CD4-positive, alpha-beta memory T cell (primary cell): ENCODE measurements at regions not wholly inside any gene's neighbourhood (a gene's known extent, or its start where the extent isn't known, plus 50 kb on each side); places are given as distances from the start of the nearest gene placed in this dataset.

ENCODE experiments used
- CTCF ChIA-PET: fragments of 350-600 bp; sonication (Branson Sonifier 250); formaldehyde crosslinking; loops from one replicate; lab custom pipeline; 2021; ENCODE audit warnings: inconsistent platforms; ENCODE audit not compliant: partially characterized antibody; lab: Charles Lee
- POLR2A ChIA-PET: fragments of 350-600 bp; sonication (Branson Sonifier 250); formaldehyde crosslinking; loops from one replicate; lab custom pipeline; 2021; ENCODE audit not compliant: partially characterized antibody; lab: Charles Lee
- DNase-seq, 5 donors: peaks; one replicate each; pipeline versions ENCODE4 v3.0.0 to v3.0.0-alpha.2; 2020 to 2022; ENCODE audit warnings: mixed read lengths in 1 of 5
- H3K27ac ChIP-seq: one replicate; pipeline ENCODE4 v1.7.0; 2013; ENCODE audit warnings: low read depth, low read length
- H3K27me3 ChIP-seq: 2 replicates; pipeline ENCODE4 v1.7.0; 2013; ENCODE audit warnings: mild to moderate bottlenecking, low read length, moderate library complexity; ENCODE audit not compliant: insufficient read depth
- H3K36me3 ChIP-seq: 2 replicates; pipeline ENCODE4 v1.7.0; 2013; ENCODE audit warnings: mild to moderate bottlenecking, low read length, moderate library complexity; ENCODE audit not compliant: insufficient read depth
- H3K4me1 ChIP-seq: 2 replicates; pipeline ENCODE4 v1.7.0; 2013; ENCODE audit warnings: mild to moderate bottlenecking, low read length, moderate library complexity; ENCODE audit not compliant: insufficient read depth
- H3K4me3 ChIP-seq, 2 donors: one replicate each; pipeline ENCODE4 v1.7.0; 2013; ENCODE audit warnings: low read length in 2 of 2, mild to moderate bottlenecking in 1 of 2
- H3K9me3 ChIP-seq, 2 donors: one replicate each; pipeline ENCODE4 v1.7.0; 2013; ENCODE audit warnings: low read length in 2 of 2, control low read depth in 1 of 2; ENCODE audit not compliant: control insufficient read depth in 1 of 2
- H3K27ac Mint-ChIP-seq, 7 donors: one replicate each; pipeline ENCODE4 v1.8.0; 2020 to 2021; ENCODE audit warnings: mixed read lengths in 7 of 7, mild to moderate bottlenecking in 6 of 7, inconsistent platforms in 3 of 7, moderate library complexity in 3 of 7
- H3K27me3 Mint-ChIP-seq, 2 donors: one replicate each; pipeline ENCODE4 v1.8.0; 2020 to 2021; ENCODE audit warnings: mixed read lengths in 2 of 2
- H3K36me3 Mint-ChIP-seq, 2 donors: one replicate each; pipeline ENCODE4 v1.8.0; 2020 to 2021; ENCODE audit warnings: mixed read lengths in 2 of 2, inconsistent platforms in 1 of 2, mild to moderate bottlenecking in 1 of 2
- H3K4me1 Mint-ChIP-seq, 4 donors: one replicate each; pipeline ENCODE4 v1.8.0; 2020 to 2021; ENCODE audit warnings: mixed read lengths in 4 of 4, mild to moderate bottlenecking in 1 of 4
- H3K4me3 Mint-ChIP-seq, 8 donors: one replicate each; pipeline ENCODE4 v1.8.0; 2020 to 2021; ENCODE audit warnings: mixed read lengths in 8 of 8, mild to moderate bottlenecking in 7 of 8, moderate library complexity in 6 of 8, inconsistent platforms in 3 of 8
- H3K9me3 Mint-ChIP-seq, 8 donors: one replicate each; pipeline ENCODE4 v1.8.0; 2020 to 2021; ENCODE audit warnings: mixed read lengths in 8 of 8, mild to moderate bottlenecking in 5 of 8, inconsistent platforms in 3 of 8, moderate library complexity in 1 of 8
- intact Hi-C: fragments of 100-400 bp; cut with micrococcal nuclease; formaldehyde crosslinking; loops from one replicate; pipeline ENCODE4 v1.15.1; 2023

GRCh38 chr17:15888436-15888835 lies 56.5 kb upstream of the ADORA2B start:
- Histone ChIP-seq H3K27me3 (no peaks in the 10 kb centered on the region), H3K27ac (no peak overlapping the region), H3K4me3 (no peak overlapping the region), H3K9me3 (no peaks in the 10 kb centered on the region), H3K4me1 (peaks cover 4% of the 10 kb centered on the region), H3K36me3 (no peaks in the 10 kb centered on the region)
- intact Hi-C loops = no loop called here
- ChIA-PET CTCF (no interaction called here), POLR2A (no interaction called here)
- no peak for DNase-seq
- Mint-ChIP-seq H3K9me3 (peaks cover 0 to 2% (median 0%) of the 10 kb centered on the region in 8 donors), H3K4me3 (no peak overlapping the region), H3K4me1 (peaks cover 3 to 16% (median 9%) of the 10 kb centered on the region in 4 donors), H3K36me3 (no peaks in the 10 kb centered on the region), H3K27me3 (peaks cover 0 to under 1% of the 10 kb centered on the region in 2 donors), H3K27ac (no peak overlapping the region)

GRCh38 chr17:15890279-15890892 lies 54.5 kb upstream of the ADORA2B start:
- Histone ChIP-seq H3K36me3 (no peaks in the 10 kb centered on the region), H3K4me3 (no peak overlapping the region), H3K27me3 (no peaks in the 10 kb centered on the region), H3K9me3 (no peaks in the 10 kb centered on the region), H3K27ac (no peak overlapping the region), H3K4me1 (peaks cover 4% of the 10 kb centered on the region)
- Mint-ChIP-seq H3K27ac (no peak overlapping the region), H3K4me1 (peaks cover 3 to 16% (median 9%) of the 10 kb centered on the region in 4 donors), H3K4me3 (no peak overlapping the region), H3K36me3 (no peaks in the 10 kb centered on the region), H3K9me3 (peaks cover 0 to 2% (median 0%) of the 10 kb centered on the region in 8 donors), H3K27me3 (peaks cover 0 to 1% of the 10 kb centered on the region in 2 donors)
- no peak for DNase-seq
- intact Hi-C loops = no loop called here
- ChIA-PET CTCF (no interaction called here), POLR2A (no interaction called here)

- peaks cover 0 to 2% (median 0%) of the 10 kb centered on the region in 8 donors for H3K9me3 Mint-ChIP-seq
- Histone ChIP-seq H3K27me3 (no peaks in the 10 kb centered on the region), H3K36me3 (no peaks in the 10 kb centered on the region), H3K9me3 (no peaks in the 10 kb centered on the region), H3K4me3 (no peak overlapping the region), H3K4me1 (peaks cover 4% of the 10 kb centered on the region), H3K27ac (no peak overlapping the region)
- DNase-seq = no peak
- no peak overlapping the region for H3K27ac Mint-ChIP-seq
- no peak overlapping the region for H3K4me3 Mint-ChIP-seq
- intact Hi-C loops = no loop called here
- H3K36me3 Mint-ChIP-seq = no peaks in the 10 kb centered on the region
- H3K4me1 Mint-ChIP-seq = peaks cover 3 to 18% (median 8%) of the 10 kb centered on the region in 4 donors
- CTCF ChIA-PET = no interaction called here
- peaks cover 0 to 1% of the 10 kb centered on the region in 2 donors for H3K27me3 Mint-ChIP-seq
- POLR2A ChIA-PET = no interaction called here
Measured at GRCh38 chr17:15891318-15891717, 53.6 kb upstream of the ADORA2B start.

GRCh38 chr17:15892244-15892643 lies 52.7 kb upstream of the ADORA2B start:
- H3K9me3 Mint-ChIP-seq = peaks cover 0 to 2% (median 0%) of the 10 kb centered on the region in 8 donors
- no peaks in the 10 kb centered on the region for H3K27me3 ChIP-seq
- POLR2A ChIA-PET = no interaction called here

GRCh38 chr17:15892731-15893657 lies 51.9 kb upstream of the ADORA2B start:
- H3K9me3 Mint-ChIP-seq = peaks cover 0 to 2% (median 0%) of the 10 kb centered on the region in 8 donors

More at GRCh38 chr17:15892244-15892643, 52.7 kb upstream of the ADORA2B start:
- H3K27ac ChIP-seq = no peak overlapping the region
- intact Hi-C loops = no loop called here
- Mint-ChIP-seq H3K27me3 (peaks cover 0 to 1% of the 10 kb centered on the region in 2 donors), H3K36me3 (no peaks in the 10 kb centered on the region), H3K4me3 (no peak overlapping the region), H3K4me1 (peaks cover 2 to 15% (median 4%) of the 10 kb centered on the region in 4 donors), H3K27ac (no peak overlapping the region)
- H3K9me3 ChIP-seq = no peaks in the 10 kb centered on the region
- CTCF ChIA-PET = no interaction called here
- no peak overlapping the region for H3K4me3 ChIP-seq
- peaks cover 3% of the 10 kb centered on the region for H3K4me1 ChIP-seq
- DNase-seq = no peak
- no peaks in the 10 kb centered on the region for H3K36me3 ChIP-seq

GRCh38 chr17:15893658-15894024 lies 51.3 kb upstream of the ADORA2B start:
- Mint-ChIP-seq H3K27ac (no peak overlapping the region), H3K9me3 (peaks cover 0 to 2% (median 0%) of the 10 kb centered on the region in 8 donors), H3K36me3 (no peaks in the 10 kb centered on the region), H3K4me3 (no peak overlapping the region), H3K4me1 (peaks cover 10 to 28% (median 11%) of the 10 kb centered on the region in 4 donors), H3K27me3 (peaks cover 0 to 1% of the 10 kb centered on the region in 2 donors)
- intact Hi-C loops = no loop called here
- H3K27ac ChIP-seq = no peak overlapping the region
- POLR2A ChIA-PET = no interaction called here
- no peaks in the 10 kb centered on the region for H3K36me3 ChIP-seq
- CTCF ChIA-PET = interaction anchor here (0.8 kb wide), 1 partner anchor 51 kb away, joined by 3 read pairs; no protein-coding TSS in a partner anchor
- no peak for DNase-seq
- peaks cover 9% of the 10 kb centered on the region for H3K4me1 ChIP-seq
- H3K9me3 ChIP-seq = no peaks in the 10 kb centered on the region
- no peak overlapping the region for H3K4me3 ChIP-seq
- no peaks in the 10 kb centered on the region for H3K27me3 ChIP-seq

More at GRCh38 chr17:15892731-15893657, 51.9 kb upstream of the ADORA2B start:
- H3K4me3 ChIP-seq = no peak overlapping the region
- no peaks in the 10 kb centered on the region for H3K36me3 ChIP-seq
- POLR2A ChIA-PET = no interaction called here
- peaks cover 8 to 22% (median 10%) of the 10 kb centered on the region in 4 donors for H3K4me1 Mint-ChIP-seq
- H3K9me3 ChIP-seq = no peaks in the 10 kb centered on the region
- no peak overlapping the region for H3K27ac ChIP-seq
- H3K27me3 ChIP-seq = no peaks in the 10 kb centered on the region
- CTCF ChIA-PET = no interaction called here
- no peaks in the 10 kb centered on the region for H3K36me3 Mint-ChIP-seq
- intact Hi-C loops = no loop called here
- peaks cover 8% of the 10 kb centered on the region for H3K4me1 ChIP-seq
- no peak overlapping the region for H3K27ac Mint-ChIP-seq
- DNase-seq = no peak
- peaks cover 0 to 1% of the 10 kb centered on the region in 2 donors for H3K27me3 Mint-ChIP-seq
- H3K4me3 Mint-ChIP-seq = no peak overlapping the region

GRCh38 chr17:15894258-15894657 lies 50.7 kb upstream of the ADORA2B start:
- Histone ChIP-seq H3K27ac (no peak overlapping the region), H3K4me3 (no peak overlapping the region), H3K4me1 (peaks cover 9% of the 10 kb centered on the region), H3K27me3 (no peaks in the 10 kb centered on the region), H3K36me3 (no peaks in the 10 kb centered on the region), H3K9me3 (no peaks in the 10 kb centered on the region)
- peaks cover 0 to 2% (median 0%) of the 10 kb centered on the region in 8 donors for H3K9me3 Mint-ChIP-seq
- peaks cover 0 to 1% of the 10 kb centered on the region in 2 donors for H3K27me3 Mint-ChIP-seq
- H3K4me1 Mint-ChIP-seq = peaks cover 10 to 28% (median 11%) of the 10 kb centered on the region in 4 donors
- ChIA-PET POLR2A (no interaction called here), CTCF (interaction anchor here (0.5 to 0.8 kb wide), 2 partner anchors 15 to 50 kb away, joined by 3 read pairs; no protein-coding TSS in a partner anchor)
- no peak for DNase-seq
- no peaks in the 10 kb centered on the region for H3K36me3 Mint-ChIP-seq
- H3K27ac Mint-ChIP-seq = no peak overlapping the region
- intact Hi-C loops = no loop called here
- H3K4me3 Mint-ChIP-seq = no peak overlapping the region
